ENCODE measurements at regions not wholly inside any gene's neighbourhood (a gene's known extent, or its start where the extent isn't known, plus 50 kb on each side); places are given as distances from the start of the nearest gene placed in this dataset.

GRCh38 chr15:58380280-58380945, 51.4 kb upstream of the LIPC start:
- no peaks in the 10 kb centered on the region for H3K4me1 ChIP-seq

GRCh38 chr15:58381697-58382096, 50.1 kb upstream of the LIPC start:
- H3K36me3 ChIP-seq = no peaks in the 10 kb centered on the region
- no peak overlapping the region for H3K4me3 ChIP-seq
- intact Hi-C loops (cut with DNase I) = no loop called here
- no peaks in the 10 kb centered on the region for H3K27me3 ChIP-seq
- H3K27ac ChIP-seq = no peak overlapping the region
- H3K4me1 ChIP-seq = no peaks in the 10 kb centered on the region
- no peak for DNase-seq (ENCODE audit: extremely low spot score in 2 of 2)
- TF ChIP-seq POLR2AphosphoS5 (IDR thresholded peaks at IDR 0.05; ENCODE audit: insufficient read depth in 1 of 2, low read depth in 1 of 2) (no peak), CTCF (IDR thresholded peaks at IDR 0.05) (no peak)
- H3K9me3 ChIP-seq = no peaks in the 10 kb centered on the region

More at GRCh38 chr15:58380280-58380945, 51.4 kb upstream of the LIPC start:
- TF ChIP-seq POLR2AphosphoS5 (IDR thresholded peaks at IDR 0.05; ENCODE audit: insufficient read depth in 1 of 2, low read depth in 1 of 2) (no peak), CTCF (IDR thresholded peaks at IDR 0.05) (no peak), POLR2A (IDR thresholded peaks at IDR 0.05) (no peak)
- no peaks in the 10 kb centered on the region for H3K27me3 ChIP-seq
- no peak overlapping the region for H3K27ac ChIP-seq
- no peaks in the 10 kb centered on the region for H3K9me3 ChIP-seq
- no peak overlapping the region for H3K4me3 ChIP-seq
- intact Hi-C loops (cut with DNase I) = no loop called here
- H3K36me3 ChIP-seq = no peaks in the 10 kb centered on the region
- peak in 1 of 2 donors; percentile 44 for DNase-seq (ENCODE audit: extremely low spot score in 2 of 2)
